ENCODE measurements at regions not wholly inside any gene's neighbourhood (a gene's known extent, or its start where the extent isn't known, plus 50 kb on each side); places are given as distances from the start of the nearest gene placed in this dataset.

GRCh38 chr6:15121977-15122550 lies 123.8 kb upstream of the JARID2 start:
- no peak for ATAC-seq
- Histone ChIP-seq H3K27ac (ENCODE audit: low read depth) (no peak overlapping the region), H2AFZ (peak overlapping the region; percentile 23; the same call in 1 of the 2 replicates), H3K4me1 (ENCODE audit: insufficient read depth) (no peaks in the 10 kb centered on the region), H3K4me3 (no peak overlapping the region), H3K36me3 (ENCODE audit: insufficient read depth) (no peaks in the 10 kb centered on the region), H3F3A (replicated peaks; ENCODE audit: low read depth) (0 out of 2 replicates have a peak, but pooled peaks cover 3% of the 10 kb centered on the region), H4K20me1 (replicated peaks; ENCODE audit: insufficient read depth) (no peaks in the 10 kb centered on the region), H3K79me2 (replicated peaks; ENCODE audit: insufficient read depth) (no peaks in the 10 kb centered on the region), H3K27me3 (ENCODE audit: insufficient read depth) (no peaks in the 10 kb centered on the region), H3K9me2 (ENCODE audit: insufficient read depth) (no peaks in the 10 kb centered on the region; the same call in 1 of the 2 replicates), H3K4me2 (no peak overlapping the region)
- Mint-ChIP-seq H3K27ac (no peak overlapping the region), H3K4me3 (no peak overlapping the region), H3K36me3 (ENCODE audit: low read depth) (no peaks in the 10 kb centered on the region), H3K27me3 (ENCODE audit: insufficient read depth, low read depth, poor library complexity) (peaks cover 2% of the 10 kb centered on the region), H3K9me3 (no peaks in the 10 kb centered on the region; the same call in 2 of the 3 replicates), H3K4me1 (no peaks in the 10 kb centered on the region)
- DNase-seq (ENCODE audit: low spot score), result no peak
- TF ChIP-seq ZNF114 (CRISPR knock-in tag; IDR thresholded peaks at IDR 0.05) (no peak), STAT1 (IDR thresholded peaks at IDR 0.05; ENCODE audit: unreplicated experiment) (no peak), NANOG (IDR thresholded peaks at IDR 0.05; ENCODE audit: borderline replicate concordance) (no peak), ZNF462 (CRISPR knock-in tag; IDR thresholded peaks at IDR 0.05) (no peak), EZH2 (IDR thresholded peaks at IDR 0.05; ENCODE audit: low read depth, unreplicated experiment) (no peak), JUNB (IDR thresholded peaks at IDR 0.05; ENCODE audit: unreplicated experiment) (no peak), CTCF (conservative IDR thresholded peaks at IDR 0.05; ENCODE audit: low read depth in 2 of 2) (no peak), ZNF331 (CRISPR knock-in tag; IDR thresholded peaks at IDR 0.05; ENCODE audit: low read depth) (no peak), POLR2AphosphoS5 (IDR thresholded peaks at IDR 0.05; ENCODE audit: low read depth) (no peak), CREB1 (CRISPR knock-in tag; IDR thresholded peaks at IDR 0.05; ENCODE audit: low read depth) (no peak), REST (IDR thresholded peaks at IDR 0.05; ENCODE audit: unreplicated experiment) (no peak), ETS1 (IDR thresholded peaks at IDR 0.05) (no peak), EZH2phosphoT487 (IDR thresholded peaks at IDR 0.05; ENCODE audit: unreplicated experiment) (no peak)
